ENCODE measurements at regions not wholly inside any gene's neighbourhood (a gene's known extent, or its start where the extent isn't known, plus 50 kb on each side); places are given as distances from the start of the nearest gene placed in this dataset.
"Not testable (repeated sequence)": the region's sequence is repeated elsewhere in the genome, so short reads cannot be mapped to it uniquely, and the experiment has no call there.

- H3K4me3 ChIP-seq (ENCODE audit: low read length): no peak overlapping the region
- H3K9me3 ChIP-seq (ENCODE audit: control insufficient read depth, insufficient read depth, low read length): peaks cover 2% of the 10 kb centered on the region
- no peaks in the 10 kb centered on the region for H3K4me1 ChIP-seq (ENCODE audit: control insufficient read depth, insufficient read depth, low read length)
- no peak overlapping the region for H3K27ac ChIP-seq (ENCODE audit: low read length)
- Mint-ChIP-seq H3K9me3 (peaks cover 0 to 3% of the 10 kb centered on the region in 2 donors), H3K4me3 (no peak overlapping the region), H3K27me3 (ENCODE audit: low read depth in 2 of 2) (peaks cover 6 to 10% of the 10 kb centered on the region in 2 donors), H3K4me1 (no peaks in the 10 kb centered on the region), H3K27ac (no peak overlapping the region), H3K36me3 (no peaks in the 10 kb centered on the region)
- no peak for ATAC-seq
- H3K27me3 ChIP-seq (ENCODE audit: control insufficient read depth, insufficient read depth, low read length): no peaks in the 10 kb centered on the region
- H3K36me3 ChIP-seq (ENCODE audit: control insufficient read depth, insufficient read depth, low read length): no peaks in the 10 kb centered on the region
- DNase-seq: no peak
- WGBS (ENCODE audit: insufficient coverage): 87% methylated on average over 31 of the region's 31 CpGs
- TF ChIP-seq, protein P1, sequence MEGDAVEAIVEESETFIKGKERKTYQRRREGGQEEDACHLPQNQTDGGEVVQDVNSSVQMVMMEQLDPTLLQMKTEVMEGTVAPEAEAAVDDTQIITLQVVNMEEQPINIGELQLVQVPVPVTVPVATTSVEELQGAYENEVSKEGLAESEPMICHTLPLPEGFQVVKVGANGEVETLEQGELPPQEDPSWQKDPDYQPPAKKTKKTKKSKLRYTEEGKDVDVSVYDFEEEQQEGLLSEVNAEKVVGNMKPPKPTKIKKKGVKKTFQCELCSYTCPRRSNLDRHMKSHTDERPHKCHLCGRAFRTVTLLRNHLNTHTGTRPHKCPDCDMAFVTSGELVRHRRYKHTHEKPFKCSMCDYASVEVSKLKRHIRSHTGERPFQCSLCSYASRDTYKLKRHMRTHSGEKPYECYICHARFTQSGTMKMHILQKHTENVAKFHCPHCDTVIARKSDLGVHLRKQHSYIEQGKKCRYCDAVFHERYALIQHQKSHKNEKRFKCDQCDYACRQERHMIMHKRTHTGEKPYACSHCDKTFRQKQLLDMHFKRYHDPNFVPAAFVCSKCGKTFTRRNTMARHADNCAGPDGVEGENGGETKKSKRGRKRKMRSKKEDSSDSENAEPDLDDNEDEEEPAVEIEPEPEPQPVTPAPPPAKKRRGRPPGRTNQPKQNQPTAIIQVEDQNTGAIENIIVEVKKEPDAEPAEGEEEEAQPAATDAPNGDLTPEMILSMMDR (IDR thresholded peaks at IDR 0.05): no peak
- intact Hi-C loops (cut with micrococcal nuclease): no loop called here
These were observed 81.6 kb downstream of the SHANK2 start for GRCh38 chr11:71170624-71171423.

GRCh38 chr11:71169313-71169712 lies 83.1 kb downstream of the SHANK2 start:
- H3K9me3 Mint-ChIP-seq: no peaks in the 10 kb centered on the region
- intact Hi-C loops (cut with micrococcal nuclease): no loop called here
- H3K4me1 Mint-ChIP-seq: no peaks in the 10 kb centered on the region
- Histone ChIP-seq H3K27me3 (ENCODE audit: control insufficient read depth, insufficient read depth, low read length) (no peaks in the 10 kb centered on the region), H3K4me1 (ENCODE audit: control insufficient read depth, insufficient read depth, low read length) (no peaks in the 10 kb centered on the region), H3K36me3 (ENCODE audit: control insufficient read depth, insufficient read depth, low read length) (no peaks in the 10 kb centered on the region), H3K4me3 (ENCODE audit: low read length) (no peak overlapping the region), H3K27ac (ENCODE audit: low read length) (no peak overlapping the region), H3K9me3 (ENCODE audit: control insufficient read depth, insufficient read depth, low read length) (no peaks in the 10 kb centered on the region)
- WGBS (ENCODE audit: insufficient coverage): 91% methylated on average over 4 of the region's 8 CpGs
- ATAC-seq (no peak), DNase-seq (no peak)
- H3K36me3 Mint-ChIP-seq: no peaks in the 10 kb centered on the region
- no peaks in the 10 kb centered on the region for H3K27me3 Mint-ChIP-seq (ENCODE audit: low read depth in 2 of 2)
- no peak overlapping the region for H3K27ac Mint-ChIP-seq
- no peak overlapping the region for H3K4me3 Mint-ChIP-seq
- TF ChIP-seq, protein P1 (IDR thresholded peaks at IDR 0.05): no peak

GRCh38 chr11:71167814-71168213 lies 84.6 kb downstream of the SHANK2 start:
- H3K4me1 ChIP-seq (ENCODE audit: control insufficient read depth, insufficient read depth, low read length); H3K27ac ChIP-seq (ENCODE audit: low read length); H3K9me3 ChIP-seq (ENCODE audit: control insufficient read depth, insufficient read depth, low read length); H3K36me3 Mint-ChIP-seq; H3K4me3 ChIP-seq (ENCODE audit: low read length); DNase-seq; H3K27me3 Mint-ChIP-seq (ENCODE audit: low read depth in 2 of 2); H3K27ac Mint-ChIP-seq; H3K4me1 Mint-ChIP-seq; H3K36me3 ChIP-seq (ENCODE audit: control insufficient read depth, insufficient read depth, low read length); H3K27me3 ChIP-seq (ENCODE audit: control insufficient read depth, insufficient read depth, low read length); ATAC-seq; H3K9me3 Mint-ChIP-seq; H3K4me3 Mint-ChIP-seq; intact Hi-C loops (cut with micrococcal nuclease): not testable (repeated sequence)
- WGBS (ENCODE audit: insufficient coverage): 96% methylated on average over 22 of the region's 31 CpGs

DNA sequence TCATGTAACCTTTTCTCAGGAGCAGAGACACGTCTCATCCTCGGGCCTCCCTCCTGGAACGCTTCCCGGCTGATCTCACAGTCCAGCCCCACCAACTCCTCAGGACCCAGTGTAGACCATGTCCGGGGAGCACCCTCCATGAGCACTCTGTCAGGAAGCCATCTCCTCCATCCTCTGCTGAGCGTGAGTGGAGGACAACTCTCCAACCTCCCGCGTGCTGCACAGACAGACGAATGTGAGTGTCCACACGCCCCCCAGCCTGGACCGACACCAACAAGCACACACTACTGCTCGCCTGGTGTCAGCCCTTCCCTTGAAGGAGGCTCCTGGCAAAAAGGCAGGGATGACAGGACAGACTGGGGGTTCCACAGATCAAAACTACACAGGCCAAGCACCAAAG lies 86.6 kb downstream of the SHANK2 start:
- Histone ChIP-seq H3K4me3 (ENCODE audit: low read length) (no peak overlapping the region), H3K4me1 (ENCODE audit: control insufficient read depth, insufficient read depth, low read length) (no peaks in the 10 kb centered on the region), H3K9me3 (ENCODE audit: control insufficient read depth, insufficient read depth, low read length) (no peaks in the 10 kb centered on the region), H3K27ac (ENCODE audit: low read length) (no peak overlapping the region), H3K27me3 (ENCODE audit: control insufficient read depth, insufficient read depth, low read length) (no peaks in the 10 kb centered on the region), H3K36me3 (ENCODE audit: control insufficient read depth, insufficient read depth, low read length) (no peaks in the 10 kb centered on the region)
- Mint-ChIP-seq H3K36me3 (no peaks in the 10 kb centered on the region), H3K27ac (no peak overlapping the region), H3K27me3 (ENCODE audit: low read depth in 2 of 2) (peaks cover 0 to 4% of the 10 kb centered on the region in 2 donors), H3K4me3 (no peak overlapping the region), H3K9me3 (no peaks in the 10 kb centered on the region), H3K4me1 (no peaks in the 10 kb centered on the region)
- TF ChIP-seq, protein P1 (IDR thresholded peaks at IDR 0.05): no peak
- DNase-seq (no peak), ATAC-seq (peak in 1 of 3 donors; percentile 21)
- intact Hi-C loops (cut with micrococcal nuclease): no loop called here
- WGBS (ENCODE audit: insufficient coverage): 90% methylated on average over 12 of the region's 12 CpGs

Data from natural killer cell (primary cell).